BLaER1 treated with 17β-estradiol and CSF1 and Interleukin-3, amounts not matched to agents 10 nM and 100 nM (cell line): ENCODE measurements at regions not wholly inside any gene's neighbourhood (a gene's known extent, or its start where the extent isn't known, plus 50 kb on each side); places are given as distances from the start of the nearest gene placed in this dataset.
A peak's percentile ranks its signal among the peaks of the same experiment; 100 is the strongest.
"Not testable (repeated sequence)": the region's sequence is repeated elsewhere in the genome, so short reads cannot be mapped to it uniquely, and the experiment has no call there.

Experiments used
- H3K27ac ChIP-seq, 11 experiments: shearing (Covaris generic); formaldehyde crosslinking; 2 replicates each; pipeline ENCODE4 v1.8.1; 2022
- H3K27me3 ChIP-seq, 11 experiments: shearing (Covaris generic); formaldehyde crosslinking; 2 replicates each; pipeline ENCODE4 v1.8.1; 2022
- H3K36me3 ChIP-seq, 11 experiments: shearing (Covaris generic); formaldehyde crosslinking; 2 replicates each; pipeline ENCODE4 v1.8.1; 2022
- H3K4me1 ChIP-seq, 10 experiments: shearing (Covaris generic); formaldehyde crosslinking; 2 replicates each; pipeline ENCODE4 v1.8.1; 2022
- H3K4me2 ChIP-seq, 11 experiments: shearing (Covaris generic); formaldehyde crosslinking; 2 replicates each; pipeline ENCODE4 v1.8.1; 2022
- H3K4me3 ChIP-seq, 10 experiments: shearing (Covaris generic); formaldehyde crosslinking; 2 replicates each; pipeline ENCODE4 v1.8.1; 2022
- H3K9ac ChIP-seq, 11 experiments: shearing (Covaris generic); formaldehyde crosslinking; 2 replicates each; pipeline ENCODE4 v1.8.1; 2022
- H3K9me3 ChIP-seq, 11 experiments: shearing (Covaris generic); formaldehyde crosslinking; replicated peaks in 1 of 11; 2 replicates each; pipeline ENCODE4 v1.8.1; 2022
- H4K20me1 ChIP-seq, 11 experiments: shearing (Covaris generic); formaldehyde crosslinking; 2 replicates each; pipeline ENCODE4 v1.8.1; 2022
- Cebpa-rat ChIP-seq, 11 experiments: shearing (Covaris generic); IDR thresholded peaks; 2 replicates each; pipeline ENCODE4 v1.8.1; 2022

GRCh38 chr12:88908345-88908744 lies 328.1 kb upstream of the KITLG start:
- H3K27me3 ChIP-seq = no peaks in the 10 kb centered on the region
- H3K9me3 ChIP-seq = peaks cover 3 to 17% (median 9%) of the 10 kb centered on the region in 11 experiments; a peak in 17 of 22 replicates
- TF ChIP-seq Cebpa-rat (IDR thresholded peaks at IDR 0.05) = no peak
- H3K27ac ChIP-seq = no peak overlapping the region
- no peaks in the 10 kb centered on the region for H3K4me1 ChIP-seq
- no peak overlapping the region for H3K9ac ChIP-seq
- no peaks in the 10 kb centered on the region for H3K36me3 ChIP-seq
- H4K20me1 ChIP-seq = no peaks in the 10 kb centered on the region
- H3K4me3 ChIP-seq = no peak overlapping the region
- no peak overlapping the region for H3K4me2 ChIP-seq

- TF ChIP-seq Cebpa-rat (IDR thresholded peaks at IDR 0.05) = no peak
- Histone ChIP-seq H3K4me1 (peaks cover 0 to 13% (median 0%) of the 10 kb centered on the region in 10 experiments; a peak in 5 of 20 replicates), H3K9ac (no peak overlapping the region), H3K27me3 (no peaks in the 10 kb centered on the region), H3K4me2 (no peak overlapping the region), H3K36me3 (no peaks in the 10 kb centered on the region), H3K4me3 (no peak overlapping the region), H4K20me1 (no peaks in the 10 kb centered on the region), H3K27ac (no peak overlapping the region), H3K9me3 (0 out of 22 replicates have a peak, but pooled peaks cover 0 to 4% (median 0%) of the 10 kb centered on the region in 11 experiments)
These were observed 324.4 kb upstream of the KITLG start for GRCh38 chr12:88904705-88905104.

GRCh38 chr12:88903333-88903732 lies 323.1 kb upstream of the KITLG start:
- no peak overlapping the region for H3K27ac ChIP-seq
- no peak overlapping the region for H3K4me2 ChIP-seq
- peaks cover 0 to 13% (median 0%) of the 10 kb centered on the region in 10 experiments; a peak in 5 of 20 replicates for H3K4me1 ChIP-seq
- no peak for TF ChIP-seq Cebpa-rat (IDR thresholded peaks at IDR 0.05)
- no peaks in the 10 kb centered on the region for H3K36me3 ChIP-seq
- H4K20me1 ChIP-seq = no peaks in the 10 kb centered on the region
- H3K4me3 ChIP-seq = no peak overlapping the region
- no peak overlapping the region for H3K9ac ChIP-seq
- 0 out of 22 replicates have a peak, but pooled peaks cover 0 to 3% (median 0%) of the 10 kb centered on the region in 11 experiments for H3K9me3 ChIP-seq
- H3K27me3 ChIP-seq = no peaks in the 10 kb centered on the region

- H4K20me1 ChIP-seq = no peaks in the 10 kb centered on the region
- H3K4me1 ChIP-seq = peaks cover 14 to 64% (median 32%) of the 10 kb centered on the region in 10 experiments; a peak in 19 of 20 replicates
- TF ChIP-seq Cebpa-rat (IDR thresholded peaks at IDR 0.05) = no peak
- H3K4me3 ChIP-seq = no peak overlapping the region
- H3K4me2 ChIP-seq = peak overlapping the region in 6 of 11 experiments; percentile 12 to 48 (median 26); a peak in 5 of 22 replicates
- H3K27me3 ChIP-seq = no peaks in the 10 kb centered on the region
- H3K27ac ChIP-seq = peak overlapping the region in 2 of 11 experiments; percentile 2 to 4; a peak in 1 of 22 replicates
- H3K9ac ChIP-seq = no peak overlapping the region
- H3K36me3 ChIP-seq = no peaks in the 10 kb centered on the region
- no peaks in the 10 kb centered on the region for H3K9me3 ChIP-seq
These were observed 317.5 kb upstream of the KITLG start for GRCh38 chr12:88897723-88898122.

- no peaks in the 10 kb centered on the region for H3K9me3 ChIP-seq
- no peak for TF ChIP-seq Cebpa-rat (IDR thresholded peaks at IDR 0.05)
- H3K36me3 ChIP-seq = no peaks in the 10 kb centered on the region
- peak overlapping the region in 1 of 11 experiments; percentile 71; a peak in 1 of 22 replicates for H3K4me2 ChIP-seq
- H3K27me3 ChIP-seq = no peaks in the 10 kb centered on the region
- H3K4me3 ChIP-seq = no peak overlapping the region
- peak overlapping the region in 4 of 11 experiments; percentile 52 to 70 (median 69); a peak in 4 of 22 replicates for H3K27ac ChIP-seq
- peaks cover 14 to 61% (median 32%) of the 10 kb centered on the region in 10 experiments; a peak in 19 of 20 replicates for H3K4me1 ChIP-seq
- no peaks in the 10 kb centered on the region for H4K20me1 ChIP-seq
- no peak overlapping the region for H3K9ac ChIP-seq
These were observed 316.7 kb upstream of the KITLG start for GRCh38 chr12:88896958-88897357.

GRCh38 chr12:88895634-88896033 lies 315.4 kb upstream of the KITLG start:
- Histone ChIP-seq H4K20me1 (no peaks in the 10 kb centered on the region), H3K9ac (no peak overlapping the region; a peak in 1 of 22 replicates), H3K4me2 (peak overlapping the region; percentile 5 to 71 (median 52); a peak in 16 of 22 replicates), H3K27ac (peak overlapping the region in 9 of 11 experiments; percentile 24 to 70 (median 62); a peak in 16 of 22 replicates), H3K36me3 (no peaks in the 10 kb centered on the region), H3K9me3 (no peaks in the 10 kb centered on the region), H3K27me3 (no peaks in the 10 kb centered on the region), H3K4me3 (no peak overlapping the region), H3K4me1 (peaks cover 14 to 50% (median 32%) of the 10 kb centered on the region in 10 experiments; a peak in 19 of 20 replicates)
- TF ChIP-seq Cebpa-rat (IDR thresholded peaks at IDR 0.05) = no peak

GRCh38 chr12:88893801-88894200 lies 313.5 kb upstream of the KITLG start:
- Histone ChIP-seq H3K4me3 (no peak overlapping the region), H3K9me3 (no peaks in the 10 kb centered on the region), H3K4me2 (peak overlapping the region in 8 of 11 experiments; percentile 29 to 71 (median 48); a peak in 14 of 22 replicates), H3K27me3 (no peaks in the 10 kb centered on the region), H3K36me3 (no peaks in the 10 kb centered on the region), H3K9ac (no peak overlapping the region), H4K20me1 (no peaks in the 10 kb centered on the region), H3K27ac (peak overlapping the region in 4 of 11 experiments; percentile 31 to 62 (median 48); a peak in 6 of 22 replicates), H3K4me1 (peaks cover 14 to 50% (median 32%) of the 10 kb centered on the region in 10 experiments; a peak in 19 of 20 replicates)
- TF ChIP-seq Cebpa-rat (IDR thresholded peaks at IDR 0.05) = no peak

- H3K27me3 ChIP-seq, H4K20me1 ChIP-seq, H3K36me3 ChIP-seq, H3K27ac ChIP-seq, H3K9me3 ChIP-seq, H3K4me3 ChIP-seq, H3K9ac ChIP-seq, H3K4me2 ChIP-seq: not testable (repeated sequence)
- H3K4me1 ChIP-seq = peaks cover 14 to 34% (median 27%) of the 10 kb centered on the region in 10 experiments; a peak in 19 of 20 replicates
These were observed 311.2 kb upstream of the KITLG start for GRCh38 chr12:88891434-88891833.

GRCh38 chr12:88889326-88890110 lies 309.2 kb upstream of the KITLG start:
- peaks cover 5 to 16% (median 10%) of the 10 kb centered on the region in 10 experiments; a peak in 16 of 20 replicates for H3K4me1 ChIP-seq
- no peak for TF ChIP-seq Cebpa-rat (IDR thresholded peaks at IDR 0.05)

More at GRCh38 chr12:88889326-88890110, 309.2 kb upstream of the KITLG start:
- Histone ChIP-seq H3K27me3 (no peaks in the 10 kb centered on the region), H3K36me3 (no peaks in the 10 kb centered on the region), H3K27ac (no peak overlapping the region), H3K9me3 (no peaks in the 10 kb centered on the region), H4K20me1 (no peaks in the 10 kb centered on the region), H3K9ac (no peak overlapping the region), H3K4me3 (no peak overlapping the region), H3K4me2 (no peak overlapping the region)
